ENCODE measurements at regions not wholly inside any gene's neighbourhood (a gene's known extent, or its start where the extent isn't known, plus 50 kb on each side); places are given as distances from the start of the nearest gene placed in this dataset.
A peak's percentile ranks its signal among the peaks of the same experiment; 100 is the strongest.

GRCh38 chr18:55054021-55054990, 95.0 kb upstream of the CCDC68 start:
- H3K27ac Mint-ChIP-seq: peak overlapping the region in 1 of 6 donors; percentile 75
- H3K27me3 Mint-ChIP-seq: peaks cover 3 to 17% (median 9%) of the 10 kb centered on the region in 3 donors
- no peak overlapping the region for H3K4me3 Mint-ChIP-seq
- H3K9me3 Mint-ChIP-seq: peaks cover 0 to 6% (median 0%) of the 10 kb centered on the region in 7 donors
- no peaks in the 10 kb centered on the region for H3K36me3 Mint-ChIP-seq
- H3K4me1 Mint-ChIP-seq: no peaks in the 10 kb centered on the region
- ATAC-seq (ENCODE audit: low read depth in 2 of 2): no peak
- no peak for DNase-seq

- Mint-ChIP-seq H3K4me1 (no peaks in the 10 kb centered on the region), H3K27ac (no peak overlapping the region), H3K36me3 (no peaks in the 10 kb centered on the region), H3K4me3 (no peak overlapping the region), H3K9me3 (peaks cover 0 to 4% (median 0%) of the 10 kb centered on the region in 7 donors), H3K27me3 (no peaks in the 10 kb centered on the region)
- DNase-seq: no peak
- ATAC-seq (ENCODE audit: low read depth in 2 of 2): no peak
Observed at GRCh38 chr18:55048892-55049291, 89.6 kb upstream of the CCDC68 start.

- Mint-ChIP-seq H3K4me3 (no peak overlapping the region), H3K27ac (no peak overlapping the region), H3K27me3 (no peaks in the 10 kb centered on the region), H3K36me3 (no peaks in the 10 kb centered on the region), H3K9me3 (peaks cover 0 to 4% (median 0%) of the 10 kb centered on the region in 7 donors), H3K4me1 (no peaks in the 10 kb centered on the region)
- ATAC-seq (ENCODE audit: low read depth in 2 of 2) (no peak), DNase-seq (no peak)
Observed at GRCh38 chr18:55047546-55047945, 88.3 kb upstream of the CCDC68 start.

- H3K4me1 Mint-ChIP-seq: no peaks in the 10 kb centered on the region
- no peak overlapping the region for H3K4me3 Mint-ChIP-seq
- no peaks in the 10 kb centered on the region for H3K9me3 Mint-ChIP-seq
- DNase-seq (no peak), ATAC-seq (ENCODE audit: low read depth in 2 of 2) (no peak)
- H3K27ac Mint-ChIP-seq: no peak overlapping the region
- peaks cover under 1 to 4% (median 2%) of the 10 kb centered on the region in 3 donors for H3K27me3 Mint-ChIP-seq
- no peaks in the 10 kb centered on the region for H3K36me3 Mint-ChIP-seq
Observed at GRCh38 chr18:55041366-55041765, 82.1 kb upstream of the CCDC68 start.

- DNase-seq (no peak), ATAC-seq (ENCODE audit: low read depth in 2 of 2) (no peak)
- H3K36me3 Mint-ChIP-seq: no peaks in the 10 kb centered on the region
- no peaks in the 10 kb centered on the region for H3K9me3 Mint-ChIP-seq
- H3K27me3 Mint-ChIP-seq: peaks cover 9 to 15% (median 13%) of the 10 kb centered on the region in 3 donors
- H3K4me3 Mint-ChIP-seq: no peak overlapping the region
- H3K27ac Mint-ChIP-seq: no peak overlapping the region
- H3K4me1 Mint-ChIP-seq: no peaks in the 10 kb centered on the region
Observed at GRCh38 chr18:55038162-55038561, 78.9 kb upstream of the CCDC68 start.

- ATAC-seq (ENCODE audit: low read depth in 2 of 2): no peak
Observed at GRCh38 chr18:55034742-55035141, 75.5 kb upstream of the CCDC68 start.

GRCh38 chr18:55031979-55032378, 72.7 kb upstream of the CCDC68 start:
- H3K4me1 Mint-ChIP-seq: no peaks in the 10 kb centered on the region
- no peak overlapping the region for H3K4me3 Mint-ChIP-seq

More at GRCh38 chr18:55034742-55035141, 75.5 kb upstream of the CCDC68 start:
- H3K4me1 Mint-ChIP-seq: no peaks in the 10 kb centered on the region
- peaks cover 0 to 1% (median 0%) of the 10 kb centered on the region in 7 donors for H3K9me3 Mint-ChIP-seq
- DNase-seq: no peak
- H3K4me3 Mint-ChIP-seq: no peak overlapping the region
- no peak overlapping the region for H3K27ac Mint-ChIP-seq
- H3K27me3 Mint-ChIP-seq: peaks cover 14 to 37% (median 34%) of the 10 kb centered on the region in 3 donors
- H3K36me3 Mint-ChIP-seq: no peaks in the 10 kb centered on the region

GRCh38 chr18:55031576-55031975, 72.3 kb upstream of the CCDC68 start:
- Mint-ChIP-seq H3K9me3 (peaks cover 0 to 3% (median 0%) of the 10 kb centered on the region in 7 donors), H3K27ac (no peak overlapping the region), H3K27me3 (peaks cover 19 to 53% (median 45%) of the 10 kb centered on the region in 3 donors), H3K4me3 (no peak overlapping the region), H3K36me3 (no peaks in the 10 kb centered on the region), H3K4me1 (no peaks in the 10 kb centered on the region)
- ATAC-seq (ENCODE audit: low read depth in 2 of 2) (no peak), DNase-seq (no peak)

More at GRCh38 chr18:55031979-55032378, 72.7 kb upstream of the CCDC68 start:
- no peak for DNase-seq
- no peak overlapping the region for H3K27ac Mint-ChIP-seq
- peaks cover 0 to 3% (median 0%) of the 10 kb centered on the region in 7 donors for H3K9me3 Mint-ChIP-seq
- H3K36me3 Mint-ChIP-seq: no peaks in the 10 kb centered on the region
- ATAC-seq (ENCODE audit: low read depth in 2 of 2): no peak
- peaks cover 22 to 53% (median 45%) of the 10 kb centered on the region in 3 donors for H3K27me3 Mint-ChIP-seq

GRCh38 chr18:55031164-55031563, 71.9 kb upstream of the CCDC68 start:
- Mint-ChIP-seq H3K27ac (no peak overlapping the region), H3K36me3 (no peaks in the 10 kb centered on the region), H3K4me1 (no peaks in the 10 kb centered on the region), H3K9me3 (peaks cover 0 to 3% (median 0%) of the 10 kb centered on the region in 7 donors), H3K27me3 (peaks cover 17 to 49% (median 42%) of the 10 kb centered on the region in 3 donors), H3K4me3 (no peak overlapping the region)
- DNase-seq (no peak), ATAC-seq (ENCODE audit: low read depth in 2 of 2) (no peak)

GRCh38 chr18:55024564-55024963, 65.3 kb upstream of the CCDC68 start:
- no peak for DNase-seq

GRCh38 chr18:55018602-55019001, 59.3 kb upstream of the CCDC68 start:
- Mint-ChIP-seq H3K4me3 (no peak overlapping the region), H3K4me1 (no peaks in the 10 kb centered on the region), H3K9me3 (no peaks in the 10 kb centered on the region), H3K27ac (no peak overlapping the region), H3K36me3 (no peaks in the 10 kb centered on the region), H3K27me3 (peaks cover 0 to 13% (median 4%) of the 10 kb centered on the region in 3 donors)
- ATAC-seq (ENCODE audit: low read depth in 2 of 2) (no peak), DNase-seq (no peak)

More at GRCh38 chr18:55024564-55024963, 65.3 kb upstream of the CCDC68 start:
- ATAC-seq (ENCODE audit: low read depth in 2 of 2): no peak
- Mint-ChIP-seq H3K27ac (no peak overlapping the region), H3K9me3 (peaks cover 0 to 3% (median 0%) of the 10 kb centered on the region in 7 donors), H3K4me3 (no peak overlapping the region), H3K36me3 (no peaks in the 10 kb centered on the region), H3K4me1 (peaks cover 0 to 3% (median 2%) of the 10 kb centered on the region in 3 donors), H3K27me3 (peaks cover 13 to 14% (median 14%) of the 10 kb centered on the region in 3 donors)

- ATAC-seq (ENCODE audit: low read depth in 2 of 2): no peak
- Mint-ChIP-seq H3K36me3 (no peaks in the 10 kb centered on the region), H3K27ac (peak overlapping the region in 1 of 6 donors; percentile 30), H3K4me3 (peak overlapping the region in 1 of 8 donors; percentile 35), H3K27me3 (peaks cover 3 to 9% (median 7%) of the 10 kb centered on the region in 3 donors), H3K9me3 (peaks cover 0 to 7% (median 0%) of the 10 kb centered on the region in 7 donors), H3K4me1 (no peaks in the 10 kb centered on the region)
- no peak for DNase-seq
Observed at GRCh38 chr18:55014095-55014494, 54.8 kb upstream of the CCDC68 start.

GRCh38 chr18:55013685-55014084, 54.4 kb upstream of the CCDC68 start:
- H3K4me3 Mint-ChIP-seq: no peak overlapping the region
- H3K9me3 Mint-ChIP-seq: peaks cover 0 to 7% (median 0%) of the 10 kb centered on the region in 7 donors
- ATAC-seq (ENCODE audit: low read depth in 2 of 2): no peak
- H3K4me1 Mint-ChIP-seq: no peaks in the 10 kb centered on the region
- peak overlapping the region in 1 of 6 donors; percentile 30 for H3K27ac Mint-ChIP-seq
- no peaks in the 10 kb centered on the region for H3K36me3 Mint-ChIP-seq
- peaks cover 3 to 7% (median 6%) of the 10 kb centered on the region in 3 donors for H3K27me3 Mint-ChIP-seq
- no peak for DNase-seq

GRCh38 chr18:55013086-55013485, 53.8 kb upstream of the CCDC68 start:
- ATAC-seq (ENCODE audit: low read depth in 2 of 2) (no peak), DNase-seq (no peak)
- Mint-ChIP-seq H3K27ac (no peak overlapping the region), H3K27me3 (peaks cover 3 to 13% (median 11%) of the 10 kb centered on the region in 3 donors), H3K4me3 (no peak overlapping the region), H3K36me3 (no peaks in the 10 kb centered on the region), H3K4me1 (no peaks in the 10 kb centered on the region), H3K9me3 (peaks cover 0 to 7% (median 0%) of the 10 kb centered on the region in 7 donors)
